Smooth muscle cell (in vitro differentiated cells): ENCODE measurements at regions not wholly inside any gene's neighbourhood (a gene's known extent, or its start where the extent isn't known, plus 50 kb on each side); places are given as distances from the start of the nearest gene placed in this dataset.

Source experiments
- DNase-seq: peaks from one replicate; lab custom pipeline; 2025; ENCODE audit not compliant: unreplicated experiment; lab: John Stamatoyannopoulos, UW
- H2AFZ ChIP-seq: fragments of 200-600 bp; sonication (generic); 2 replicates; pipeline ENCODE4 v1.6.0; 2016; ENCODE audit warnings: antibody characterized with exemption, low read depth, mild to moderate bottlenecking
- H3F3A ChIP-seq: fragments of 200-600 bp; sonication (generic); 2 replicates; pipeline ENCODE4 v1.6.0; 2017; ENCODE audit warnings: antibody characterized with exemption, low read depth
- H3K27ac ChIP-seq: fragments of 200-600 bp; sonication (generic); 2 replicates; pipeline ENCODE4 v1.5.1; 2016; ENCODE audit warnings: low read depth, mild to moderate bottlenecking
- H3K27me3 ChIP-seq: fragments of 200-600 bp; sonication (generic); 2 replicates; pipeline ENCODE4 v1.6.1; 2016; ENCODE audit warnings: low read depth, mild to moderate bottlenecking
- H3K36me3 ChIP-seq: fragments of 200-600 bp; sonication (generic); 2 replicates; pipeline ENCODE4 v1.5.1; 2016; ENCODE audit warnings: low read depth
- H3K4me1 ChIP-seq: fragments of 200-600 bp; sonication (generic); 2 replicates; pipeline ENCODE4 v1.5.1; 2016; ENCODE audit warnings: low read depth
- H3K4me2 ChIP-seq: fragments of 200-600 bp; sonication (generic); 2 replicates; pipeline ENCODE4 v1.6.0; 2016; ENCODE audit warnings: mild to moderate bottlenecking
- H3K4me3 ChIP-seq: fragments of 200-600 bp; sonication (generic); 2 replicates; pipeline ENCODE4 v1.5.1; 2016; ENCODE audit warnings: mild to moderate bottlenecking
- H3K79me2 ChIP-seq: fragments of 200-600 bp; sonication (generic); 2 replicates; pipeline ENCODE4 v1.6.0; 2016; ENCODE audit warnings: low read depth, mild to moderate bottlenecking
- H3K9ac ChIP-seq: fragments of 200-600 bp; sonication (generic); 2 replicates; pipeline ENCODE4 v1.6.0; 2016; ENCODE audit warnings: low read depth
- H3K9me3 ChIP-seq: fragments of 200-600 bp; sonication (generic); replicated peaks from 2 replicates; pipeline ENCODE4 v1.5.1; 2016; ENCODE audit warnings: low read depth
- H4K20me1 ChIP-seq: fragments of 200-600 bp; sonication (generic); 2 replicates; pipeline ENCODE4 v1.6.0; 2016; ENCODE audit warnings: low read depth
- WGBS: methylation state at CpG from one replicate; pipeline ENCODE4 v1.1.7; 2016; ENCODE audit warnings: low lambda C conversion rate; 5-methylcytosine and 5-hydroxymethylcytosine counted together
- TF ChIP-seq, protein P1 (sequence below): fragments of 200-600 bp; sonication (generic); IDR thresholded peaks from 2 replicates; pipeline ENCODE4 v1.5.1; 2017; ENCODE audit warnings: borderline replicate concordance, mild to moderate bottlenecking, antibody characterized with exemption; ENCODE audit not compliant: insufficient read depth, poor library complexity, severe bottlenecking

DNA sequence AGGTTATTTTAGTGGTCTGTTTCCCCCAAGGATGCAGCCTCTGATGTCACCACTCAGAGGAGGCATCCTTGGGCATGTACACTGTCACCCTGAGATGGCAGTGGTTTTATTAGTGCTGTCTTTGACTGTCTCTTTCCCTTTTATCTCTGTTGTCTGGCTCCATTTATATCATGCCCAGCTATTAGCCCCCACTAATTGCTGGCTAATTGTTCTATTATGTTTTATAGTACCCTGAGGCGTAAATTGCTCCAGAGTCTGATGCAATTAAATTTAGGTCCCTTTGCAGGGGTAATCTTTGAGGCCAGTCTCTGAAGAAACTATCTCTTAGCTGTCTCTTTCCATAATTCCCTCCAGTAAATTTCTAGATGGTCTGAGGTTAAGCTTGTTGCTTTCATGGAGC is 301.0 kb upstream of the KLHL29 start:
- Histone ChIP-seq H2AFZ (no peak overlapping the region), H3K9ac (no peak overlapping the region), H4K20me1 (no peaks in the 10 kb centered on the region), H3F3A (no peaks in the 10 kb centered on the region), H3K27me3 (no peaks in the 10 kb centered on the region), H3K4me3 (no peak overlapping the region), H3K4me2 (no peak overlapping the region), H3K9me3 (no peaks in the 10 kb centered on the region), H3K79me2 (no peaks in the 10 kb centered on the region), H3K36me3 (no peaks in the 10 kb centered on the region), H3K4me1 (no peaks in the 10 kb centered on the region), H3K27ac (no peak overlapping the region)
- TF ChIP-seq, protein P1, sequence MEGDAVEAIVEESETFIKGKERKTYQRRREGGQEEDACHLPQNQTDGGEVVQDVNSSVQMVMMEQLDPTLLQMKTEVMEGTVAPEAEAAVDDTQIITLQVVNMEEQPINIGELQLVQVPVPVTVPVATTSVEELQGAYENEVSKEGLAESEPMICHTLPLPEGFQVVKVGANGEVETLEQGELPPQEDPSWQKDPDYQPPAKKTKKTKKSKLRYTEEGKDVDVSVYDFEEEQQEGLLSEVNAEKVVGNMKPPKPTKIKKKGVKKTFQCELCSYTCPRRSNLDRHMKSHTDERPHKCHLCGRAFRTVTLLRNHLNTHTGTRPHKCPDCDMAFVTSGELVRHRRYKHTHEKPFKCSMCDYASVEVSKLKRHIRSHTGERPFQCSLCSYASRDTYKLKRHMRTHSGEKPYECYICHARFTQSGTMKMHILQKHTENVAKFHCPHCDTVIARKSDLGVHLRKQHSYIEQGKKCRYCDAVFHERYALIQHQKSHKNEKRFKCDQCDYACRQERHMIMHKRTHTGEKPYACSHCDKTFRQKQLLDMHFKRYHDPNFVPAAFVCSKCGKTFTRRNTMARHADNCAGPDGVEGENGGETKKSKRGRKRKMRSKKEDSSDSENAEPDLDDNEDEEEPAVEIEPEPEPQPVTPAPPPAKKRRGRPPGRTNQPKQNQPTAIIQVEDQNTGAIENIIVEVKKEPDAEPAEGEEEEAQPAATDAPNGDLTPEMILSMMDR = no peak
- 61% methylated on average over 1 of the region's 1 CpG for WGBS
- no peak for DNase-seq

- H3K9ac ChIP-seq = no peak overlapping the region
- no peaks in the 10 kb centered on the region for H3K27me3 ChIP-seq
- no peaks in the 10 kb centered on the region for H3K79me2 ChIP-seq
- no peaks in the 10 kb centered on the region for H3K9me3 ChIP-seq
- no peaks in the 10 kb centered on the region for H3K4me1 ChIP-seq
- DNase-seq = no peak
- H4K20me1 ChIP-seq = no peaks in the 10 kb centered on the region
- H2AFZ ChIP-seq = no peak overlapping the region
- no peaks in the 10 kb centered on the region for H3K36me3 ChIP-seq
- no peak overlapping the region for H3K4me2 ChIP-seq
- TF ChIP-seq, protein P1 = no peak
- H3F3A ChIP-seq = no peaks in the 10 kb centered on the region
- H3K4me3 ChIP-seq = no peak overlapping the region
- no peak overlapping the region for H3K27ac ChIP-seq
Measured at GRCh38 chr2:23091019-23091418, 294.0 kb upstream of the KLHL29 start.

DNA sequence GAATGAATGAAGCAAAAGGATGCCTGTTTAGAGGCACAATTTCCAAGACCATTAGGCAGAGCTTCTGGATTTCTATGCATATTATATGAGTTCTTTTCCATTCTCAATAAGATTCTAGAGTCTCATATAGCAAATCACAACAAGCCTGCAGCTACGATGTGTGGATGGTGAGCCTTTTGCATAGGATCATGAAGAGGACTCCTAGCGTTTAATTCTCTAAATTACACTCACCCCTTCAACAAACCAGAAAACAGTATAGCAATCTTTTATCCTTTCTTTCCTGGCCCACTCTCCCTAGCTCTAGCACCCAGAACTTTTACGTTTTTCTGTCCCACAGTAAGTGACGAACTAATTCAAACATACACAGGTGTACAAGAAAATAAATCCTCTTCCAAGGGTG is 293.1 kb upstream of the KLHL29 start:
- Histone ChIP-seq H3K4me2 (no peak overlapping the region), H3K9me3 (no peaks in the 10 kb centered on the region), H2AFZ (no peak overlapping the region), H3K9ac (no peak overlapping the region), H3K79me2 (no peaks in the 10 kb centered on the region), H3K27me3 (no peaks in the 10 kb centered on the region), H4K20me1 (no peaks in the 10 kb centered on the region), H3K27ac (no peak overlapping the region), H3K4me1 (no peaks in the 10 kb centered on the region), H3F3A (no peaks in the 10 kb centered on the region), H3K36me3 (no peaks in the 10 kb centered on the region), H3K4me3 (no peak overlapping the region)
- DNase-seq = no peak
- 79% methylated on average over 4 of the region's 4 CpGs for WGBS
- TF ChIP-seq, protein P1 = no peak

GRCh38 chr2:23092831-23093230 is 292.1 kb upstream of the KLHL29 start:
- no peak overlapping the region for H3K27ac ChIP-seq
- 72% methylated on average over 3 of the region's 3 CpGs for WGBS
- no peak for DNase-seq
- no peak overlapping the region for H2AFZ ChIP-seq
- no peaks in the 10 kb centered on the region for H4K20me1 ChIP-seq
- H3K79me2 ChIP-seq = no peaks in the 10 kb centered on the region
- no peak overlapping the region for H3K4me2 ChIP-seq
- no peaks in the 10 kb centered on the region for H3F3A ChIP-seq
- H3K9ac ChIP-seq = no peak overlapping the region
- no peaks in the 10 kb centered on the region for H3K27me3 ChIP-seq
- TF ChIP-seq, protein P1 = no peak
- H3K4me1 ChIP-seq = no peaks in the 10 kb centered on the region
- no peak overlapping the region for H3K4me3 ChIP-seq
- H3K9me3 ChIP-seq = no peaks in the 10 kb centered on the region
- no peaks in the 10 kb centered on the region for H3K36me3 ChIP-seq
